Neutrophil (primary cell): ENCODE measurements at regions not wholly inside any gene's neighbourhood (a gene's known extent, or its start where the extent isn't known, plus 50 kb on each side); places are given as distances from the start of the nearest gene placed in this dataset.

Experiments used
- H3K27ac ChIP-seq: fragments of 200-600 bp; sonication (generic); 2 replicates; pipeline ENCODE4 v1.5.1; 2016; ENCODE audit warnings: mild to moderate bottlenecking, moderate library complexity
- H3K27me3 ChIP-seq: fragments of 200-600 bp; sonication (generic); 2 replicates; pipeline ENCODE4 v1.6.0; 2016; ENCODE audit warnings: mild to moderate bottlenecking
- H3K36me3 ChIP-seq: fragments of 200-600 bp; sonication (generic); 2 replicates; pipeline ENCODE4 v1.5.1; 2017
- H3K4me1 ChIP-seq, 2 experiments: fragments of 200-600 bp in 1 of 2; sonication (generic) in 1 of 2; 1 replicate in 1 of 2; 2 replicates in 1 of 2; pipeline versions ENCODE4 v1.5.1 to v1.6.1; 2013 to 2016; ENCODE audit warnings: low read depth in 1 of 2, low read length in 1 of 2, mild to moderate bottlenecking in 1 of 2, moderate library complexity in 1 of 2; ENCODE audit not compliant: control insufficient read depth in 1 of 2, insufficient read depth in 1 of 2
- H3K4me3 ChIP-seq, 2 experiments: fragments of 200-600 bp in 1 of 2; sonication (generic) in 1 of 2; 1 replicate in 1 of 2; 2 replicates in 1 of 2; pipeline ENCODE4 v1.5.1; 2013 to 2016; ENCODE audit warnings: low read depth in 1 of 2, low read length in 1 of 2, mild to moderate bottlenecking in 1 of 2, moderate library complexity in 1 of 2
- H3K9me3 ChIP-seq: fragments of 200-600 bp; sonication (generic); 2 replicates; pipeline ENCODE4 v1.5.1; 2016
- CTCF ChIP-seq: fragments of 200-600 bp; sonication (generic); IDR thresholded peaks from 2 replicates; pipeline ENCODE4 v1.5.1; 2016; ENCODE audit warnings: antibody characterized with exemption

- Histone ChIP-seq H3K27ac (no peak overlapping the region), H3K36me3 (no peaks in the 10 kb centered on the region), H3K4me3 (no peak overlapping the region), H3K4me1 (no peaks in the 10 kb centered on the region), H3K27me3 (no peaks in the 10 kb centered on the region), H3K9me3 (no peaks in the 10 kb centered on the region)
- TF ChIP-seq CTCF, result no peak
These were observed 460.3 kb downstream of the GPAT3 start for GRCh38 chr4:83996254-83996653.

- Histone ChIP-seq H3K27ac (no peak overlapping the region), H3K9me3 (no peaks in the 10 kb centered on the region), H3K36me3 (no peaks in the 10 kb centered on the region), H3K4me1 (no peaks in the 10 kb centered on the region), H3K27me3 (no peaks in the 10 kb centered on the region), H3K4me3 (no peak overlapping the region)
- TF ChIP-seq CTCF, result no peak
These were observed 457.9 kb downstream of the GPAT3 start for GRCh38 chr4:83993774-83994173.

- H3K36me3 ChIP-seq, result no peaks in the 10 kb centered on the region
- no peak for TF ChIP-seq CTCF
- H3K4me3 ChIP-seq, result no peak overlapping the region
- H3K9me3 ChIP-seq, result no peaks in the 10 kb centered on the region
- H3K27me3 ChIP-seq, result no peaks in the 10 kb centered on the region
- no peaks in the 10 kb centered on the region for H3K4me1 ChIP-seq
- H3K27ac ChIP-seq, result no peak overlapping the region
These were observed 453.9 kb downstream of the GPAT3 start for GRCh38 chr4:83989835-83990234.

GRCh38 chr4:83981156-83981555 is 445.2 kb downstream of the GPAT3 start:
- TF ChIP-seq CTCF, result no peak
- Histone ChIP-seq H3K27me3 (no peaks in the 10 kb centered on the region), H3K36me3 (no peaks in the 10 kb centered on the region), H3K9me3 (no peaks in the 10 kb centered on the region), H3K4me3 (no peak overlapping the region), H3K4me1 (no peaks in the 10 kb centered on the region), H3K27ac (no peak overlapping the region)

GRCh38 chr4:83979773-83980172 is 443.9 kb downstream of the GPAT3 start:
- H3K4me1 ChIP-seq, result no peaks in the 10 kb centered on the region

More at GRCh38 chr4:83979773-83980172, 443.9 kb downstream of the GPAT3 start:
- no peaks in the 10 kb centered on the region for H3K27me3 ChIP-seq
- no peaks in the 10 kb centered on the region for H3K36me3 ChIP-seq
- no peak for TF ChIP-seq CTCF
- H3K9me3 ChIP-seq, result no peaks in the 10 kb centered on the region
- H3K4me3 ChIP-seq, result no peak overlapping the region
- no peak overlapping the region for H3K27ac ChIP-seq
